Fibroblast of mammary gland (primary cell): ENCODE measurements at regions not wholly inside any gene's neighbourhood (a gene's known extent, or its start where the extent isn't known, plus 50 kb on each side); places are given as distances from the start of the nearest gene placed in this dataset.

Experiments used
- DNase-seq: peaks from one replicate; pipeline ENCODE4 v3.0.0-alpha.2; 2010; ENCODE audit warnings: low read depth
- H3K4me3 ChIP-seq: 2 replicates; pipeline ENCODE4 v1.5.1; 2011; ENCODE audit warnings: low read depth, mild to moderate bottlenecking, low read length, moderate library complexity; ENCODE audit not compliant: control insufficient read depth
- CTCF ChIP-seq: conservative IDR thresholded peaks from 2 replicates; pipeline ENCODE4 v1.5.1; 2011; ENCODE audit warnings: low read depth, low read length, inconsistent platforms; ENCODE audit not compliant: control insufficient read depth, insufficient read depth

- TF ChIP-seq CTCF: no peak
- DNase-seq: no peak
- H3K4me3 ChIP-seq: no peak overlapping the region
Measured at GRCh38 chr2:237016121-237016915, 69.4 kb upstream of the COPS8 start.

- no peak overlapping the region for H3K4me3 ChIP-seq
- DNase-seq: no peak
- TF ChIP-seq CTCF: no peak
Measured at GRCh38 chr2:237020090-237020489, 65.6 kb upstream of the COPS8 start.

GRCh38 chr2:237022533-237022932 is 63.2 kb upstream of the COPS8 start:
- TF ChIP-seq CTCF: no peak
- no peak for DNase-seq
- H3K4me3 ChIP-seq: no peak overlapping the region

GRCh38 chr2:237024255-237024654 is 61.4 kb upstream of the COPS8 start:
- no peak for TF ChIP-seq CTCF
- no peak for DNase-seq
- no peak overlapping the region for H3K4me3 ChIP-seq

DNA sequence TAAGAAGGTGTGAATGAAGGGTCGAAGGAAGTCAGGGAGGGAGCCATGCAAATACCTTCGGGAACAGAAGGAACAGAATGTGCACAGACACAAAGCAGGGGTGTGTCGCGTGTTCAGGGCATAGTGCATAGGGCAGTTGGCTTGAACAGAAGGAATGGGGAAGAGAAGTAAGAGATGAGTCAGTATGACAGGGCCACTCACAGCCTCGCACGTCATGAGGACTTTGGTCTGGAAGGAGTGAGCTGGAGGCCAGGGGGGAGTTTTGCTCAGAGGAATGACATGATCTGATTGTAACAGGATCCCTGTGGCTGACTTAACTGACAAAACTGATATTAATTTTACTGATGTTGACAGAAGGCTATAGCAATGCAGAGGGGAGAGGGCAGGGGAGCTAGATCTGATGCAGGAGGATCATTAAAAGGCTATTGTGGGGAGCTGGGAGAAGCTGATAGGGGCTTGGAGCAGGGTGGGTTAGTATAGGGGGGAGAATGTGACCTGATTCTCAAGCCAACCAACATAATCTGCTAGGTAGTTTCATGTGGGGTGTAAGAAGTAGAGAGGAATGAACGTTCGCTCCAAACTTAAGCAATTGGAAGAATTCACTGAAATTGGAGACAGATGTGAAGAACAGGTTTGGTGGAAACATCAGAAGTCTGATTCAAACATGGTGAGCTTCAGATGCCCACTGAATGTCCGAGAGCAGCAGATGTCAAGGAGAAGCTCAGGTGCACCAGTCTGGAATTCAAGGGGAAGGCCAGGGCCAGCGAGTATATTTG is 60.4 kb upstream of the COPS8 start:
- no peak overlapping the region for H3K4me3 ChIP-seq
- no peak for TF ChIP-seq CTCF
- peak; percentile 98 for DNase-seq

GRCh38 chr2:237026981-237027711 is 58.5 kb upstream of the COPS8 start:
- DNase-seq: peak; percentile 81
- no peak overlapping the region for H3K4me3 ChIP-seq
- TF ChIP-seq CTCF: peak; percentile 94
